Tibial artery (tissue), 4 donors: ENCODE measurements at regions not wholly inside any gene's neighbourhood (a gene's known extent, or its start where the extent isn't known, plus 50 kb on each side); places are given as distances from the start of the nearest gene placed in this dataset.

ENCODE experiments used
- DNase-seq, 2 donors: peaks; one replicate each; pipeline ENCODE4 v3.0.0-alpha.2; 2019
- H3K27ac ChIP-seq, 2 donors: fragments of 200-600 bp; sonication (generic) in 1 of 2; 1 replicate in 1 of 2; 2 replicates in 1 of 2; pipeline ENCODE4 v1.5.1; 2018 to 2019; ENCODE audit warnings: mild to moderate bottlenecking in 1 of 2
- H3K27me3 ChIP-seq, 2 donors: fragments of 200-600 bp; sonication (generic) in 1 of 2; one replicate each; pipeline versions ENCODE4 v1.5.1 to v1.6.0; 2016 to 2019
- H3K36me3 ChIP-seq, 3 donors: fragments of 200-600 bp; sonication (generic) in 2 of 3; one replicate each; pipeline ENCODE4 v1.5.1; 2016 to 2019; ENCODE audit warnings: mild to moderate bottlenecking in 2 of 3
- H3K4me1 ChIP-seq, 4 donors: fragments of 200-600 bp; sonication (generic) in 2 of 4; 1 replicate in 3 of 4; 2 replicates in 1 of 4; pipeline ENCODE4 v1.5.1; 2016 to 2019
- H3K4me3 ChIP-seq, 2 donors: fragments of 200-600 bp; sonication (generic) in 1 of 2; 1 replicate in 1 of 2; 2 replicates in 1 of 2; pipeline ENCODE4 v1.5.1; 2018 to 2019; ENCODE audit warnings: mild to moderate bottlenecking in 2 of 2
- H3K9me3 ChIP-seq, 3 donors: fragments of 200-600 bp; sonication (generic) in 1 of 3; one replicate each; pipeline ENCODE4 v1.5.1; 2016 to 2019
- CTCF ChIP-seq, 2 experiments: fragments of 200-600 bp in 1 of 2; fragments of 450-650 bp in 1 of 2; IDR thresholded peaks; one replicate each; pipeline ENCODE4 v1.5.1; 2017 to 2019; ENCODE audit warnings: antibody characterized with exemption in 2 of 2, mild to moderate bottlenecking in 1 of 2, moderate library complexity in 1 of 2
- intact Hi-C: fragments of 100-400 bp; cut with DNase I; formaldehyde crosslinking; loops from one replicate; pipeline ENCODE4 v1.15.0; 2023; ENCODE audit warnings: low total_unique reads

GRCh38 chr12:84222841-84223240 lies 689.8 kb downstream of the SLC6A15 start:
- no peak overlapping the region for H3K4me3 ChIP-seq
- no peak for TF ChIP-seq CTCF (IDR thresholded peaks at IDR 0.05)

GRCh38 chr12:84218406-84218805 lies 694.2 kb downstream of the SLC6A15 start:
- DNase-seq: no peak
- intact Hi-C loops: no loop called here
- no peak overlapping the region for H3K27ac ChIP-seq
- H3K4me1 ChIP-seq: no peaks in the 10 kb centered on the region
- no peak for TF ChIP-seq CTCF (IDR thresholded peaks at IDR 0.05)
- H3K9me3 ChIP-seq: no peaks in the 10 kb centered on the region
- H3K4me3 ChIP-seq: no peak overlapping the region
- no peaks in the 10 kb centered on the region for H3K27me3 ChIP-seq
- no peaks in the 10 kb centered on the region for H3K36me3 ChIP-seq

More at GRCh38 chr12:84222841-84223240, 689.8 kb downstream of the SLC6A15 start:
- intact Hi-C loops: no loop called here
- no peaks in the 10 kb centered on the region for H3K9me3 ChIP-seq
- no peaks in the 10 kb centered on the region for H3K27me3 ChIP-seq
- no peaks in the 10 kb centered on the region for H3K36me3 ChIP-seq
- no peaks in the 10 kb centered on the region for H3K4me1 ChIP-seq
- H3K27ac ChIP-seq: no peak overlapping the region
- no peak for DNase-seq

- Histone ChIP-seq H3K36me3 (no peaks in the 10 kb centered on the region), H3K4me3 (no peak overlapping the region), H3K9me3 (peaks cover 0 to 6% (median 0%) of the 10 kb centered on the region in 3 donors), H3K27ac (no peak overlapping the region), H3K4me1 (no peaks in the 10 kb centered on the region), H3K27me3 (no peaks in the 10 kb centered on the region)
- TF ChIP-seq CTCF (IDR thresholded peaks at IDR 0.05): no peak
- no peak for DNase-seq
- intact Hi-C loops: no loop called here
Observed at GRCh38 chr12:84201976-84202375, 710.6 kb downstream of the SLC6A15 start.

GRCh38 chr12:84198294-84198946 lies 714.2 kb downstream of the SLC6A15 start:
- no peak overlapping the region for H3K27ac ChIP-seq
- no peak for DNase-seq
- no peak for TF ChIP-seq CTCF (IDR thresholded peaks at IDR 0.05)
- peaks cover 0 to 6% (median 0%) of the 10 kb centered on the region in 3 donors for H3K9me3 ChIP-seq
- H3K36me3 ChIP-seq: no peaks in the 10 kb centered on the region
- H3K27me3 ChIP-seq: no peaks in the 10 kb centered on the region
- intact Hi-C loops: no loop called here
- no peak overlapping the region for H3K4me3 ChIP-seq
- no peaks in the 10 kb centered on the region for H3K4me1 ChIP-seq

GRCh38 chr12:84191779-84192178 lies 720.8 kb downstream of the SLC6A15 start:
- Histone ChIP-seq H3K36me3 (no peaks in the 10 kb centered on the region), H3K4me1 (no peaks in the 10 kb centered on the region), H3K27me3 (no peaks in the 10 kb centered on the region), H3K27ac (no peak overlapping the region), H3K4me3 (no peak overlapping the region), H3K9me3 (peaks cover 0 to 4% (median 0%) of the 10 kb centered on the region in 3 donors)
- DNase-seq: no peak
- no peak for TF ChIP-seq CTCF (IDR thresholded peaks at IDR 0.05)
- intact Hi-C loops: no loop called here

GRCh38 chr12:84186433-84186832 lies 726.2 kb downstream of the SLC6A15 start:
- no peak for DNase-seq
- no peak overlapping the region for H3K4me3 ChIP-seq
- intact Hi-C loops: no loop called here
- H3K4me1 ChIP-seq: no peaks in the 10 kb centered on the region
- TF ChIP-seq CTCF (IDR thresholded peaks at IDR 0.05): no peak
- no peak overlapping the region for H3K27ac ChIP-seq
- no peaks in the 10 kb centered on the region for H3K27me3 ChIP-seq
- no peaks in the 10 kb centered on the region for H3K9me3 ChIP-seq
- no peaks in the 10 kb centered on the region for H3K36me3 ChIP-seq
